NCI-H1105 (cell line): ENCODE measurements at regions not wholly inside any gene's neighbourhood (a gene's known extent, or its start where the extent isn't known, plus 50 kb on each side); places are given as distances from the start of the nearest gene placed in this dataset.

Experiments used
- DNase-seq: peaks from one replicate; lab custom pipeline; 2025; lab: John Stamatoyannopoulos, UW

GRCh38 chr14:86057018-86057667 lies 527.2 kb downstream of the FLRT2 start:
- DNase-seq: no peak

- no peak for DNase-seq
These were observed 525.6 kb downstream of the FLRT2 start for GRCh38 chr14:86055512-86056075.

DNA sequence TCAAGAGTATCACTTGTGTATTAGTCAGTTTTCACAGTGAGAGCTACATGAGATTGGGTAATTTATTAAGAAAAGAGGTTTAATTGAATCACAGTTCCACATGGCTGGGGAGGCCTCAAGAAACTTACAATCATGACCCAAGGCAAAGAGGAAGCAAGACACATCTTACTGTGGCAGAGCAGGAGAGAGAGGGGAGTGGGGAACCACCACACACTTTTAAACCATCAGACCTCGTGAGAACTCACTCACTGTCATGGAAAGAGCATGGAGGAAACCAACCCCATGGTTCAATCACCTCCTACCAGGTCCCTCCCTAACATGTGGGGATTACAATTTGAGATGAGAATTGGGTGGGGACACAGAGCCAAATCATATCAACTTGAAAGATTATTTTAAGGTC lies 522.9 kb downstream of the FLRT2 start:
- DNase-seq: no peak

DNA sequence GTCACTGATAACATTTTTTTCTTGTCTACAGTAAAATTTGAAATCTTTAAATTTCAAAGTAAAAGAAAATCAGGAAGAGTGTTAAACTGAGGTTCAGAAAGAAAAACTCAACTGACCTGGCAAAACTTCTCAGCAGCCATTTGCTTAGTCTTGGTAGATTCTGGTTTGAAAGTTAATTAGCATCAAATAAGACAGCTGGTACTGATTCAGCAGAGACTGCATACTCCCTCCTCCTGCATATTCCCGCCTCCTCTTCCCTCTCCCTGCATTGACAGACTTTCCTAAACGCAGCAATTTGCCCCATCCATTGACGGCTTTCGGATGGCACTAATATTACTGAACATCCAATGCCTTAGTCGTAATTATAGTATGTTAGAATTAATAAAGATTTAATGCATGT lies 520.8 kb downstream of the FLRT2 start:
- DNase-seq: no peak

- no peak for DNase-seq
These were observed 520.2 kb downstream of the FLRT2 start for GRCh38 chr14:86050072-86050683.

- no peak for DNase-seq
These were observed 509.2 kb downstream of the FLRT2 start for GRCh38 chr14:86039176-86039575.

- DNase-seq: no peak
These were observed 508.6 kb downstream of the FLRT2 start for GRCh38 chr14:86038387-86039042.

- DNase-seq: no peak
These were observed 505.9 kb downstream of the FLRT2 start for GRCh38 chr14:86035882-86036281.

- no peak for DNase-seq
These were observed 498.0 kb downstream of the FLRT2 start for GRCh38 chr14:86027990-86028389.

DNA sequence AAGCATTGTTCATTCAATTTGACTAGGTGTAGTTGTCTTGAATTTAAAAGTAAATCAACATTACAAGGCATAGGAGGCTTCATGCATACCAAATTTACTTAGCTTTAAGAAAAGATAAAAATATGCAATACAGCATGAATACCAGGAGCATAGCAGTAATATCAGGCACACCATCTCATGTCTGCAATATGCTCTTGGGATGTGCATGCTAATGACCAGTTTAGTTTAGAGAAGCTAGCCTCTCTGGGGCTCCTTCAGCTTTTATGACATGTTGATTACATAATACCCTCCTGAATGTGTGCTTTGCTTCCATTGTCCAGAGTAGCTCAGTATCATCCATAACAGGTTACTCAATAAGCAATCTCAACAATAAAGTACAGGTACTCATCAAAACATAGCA lies 497.2 kb downstream of the FLRT2 start:
- no peak for DNase-seq

DNA sequence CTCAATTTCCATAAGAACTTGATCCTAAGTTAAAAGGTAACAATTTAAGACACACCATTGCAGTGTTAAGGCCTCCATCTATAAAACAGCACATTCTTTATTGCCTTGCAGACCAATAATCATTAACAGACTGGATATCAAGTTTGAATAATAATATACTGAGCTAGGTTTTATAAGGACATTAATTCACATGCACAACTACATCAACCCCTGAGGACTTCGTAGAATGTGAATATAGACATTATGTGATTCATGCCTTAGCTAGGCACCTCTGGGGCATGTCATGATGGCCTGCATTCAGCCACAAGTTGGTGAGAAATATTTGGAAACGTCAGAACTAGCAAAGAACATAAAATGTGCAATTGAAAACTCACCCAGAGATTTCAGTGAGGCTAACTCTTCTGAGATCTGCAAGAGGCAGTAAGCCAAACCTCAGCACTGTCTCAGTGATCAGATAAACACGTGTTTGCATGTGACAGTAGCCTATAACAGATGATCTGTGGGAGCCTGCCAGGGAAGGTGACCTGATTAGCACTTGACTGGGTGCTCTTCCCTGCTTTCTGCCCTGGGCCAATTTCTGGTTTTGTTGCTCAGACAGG lies 492.2 kb downstream of the FLRT2 start:
- DNase-seq: no peak

DNA sequence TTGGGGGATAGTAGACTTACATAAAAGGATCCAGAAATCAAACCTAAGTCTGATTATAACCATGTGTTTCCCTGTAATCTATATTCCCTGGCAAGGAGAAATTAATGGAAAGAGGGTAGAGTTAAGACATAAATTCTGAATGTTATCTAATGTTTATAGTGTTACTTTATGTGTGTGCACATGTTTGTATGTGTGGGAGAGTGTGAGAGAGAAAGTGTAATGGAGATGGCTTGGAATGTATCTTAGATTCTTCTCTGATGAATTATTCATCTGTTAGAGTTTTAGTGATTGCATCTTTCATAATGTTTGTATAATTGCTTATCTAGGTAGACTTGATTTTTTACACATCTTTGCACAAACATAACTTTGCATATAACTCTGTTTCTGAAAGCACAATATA lies 490.9 kb downstream of the FLRT2 start:
- DNase-seq: no peak

GRCh38 chr14:86015941-86016340 lies 486.0 kb downstream of the FLRT2 start:
- no peak for DNase-seq

GRCh38 chr14:86015511-86015910 lies 485.6 kb downstream of the FLRT2 start:
- DNase-seq: no peak

DNA sequence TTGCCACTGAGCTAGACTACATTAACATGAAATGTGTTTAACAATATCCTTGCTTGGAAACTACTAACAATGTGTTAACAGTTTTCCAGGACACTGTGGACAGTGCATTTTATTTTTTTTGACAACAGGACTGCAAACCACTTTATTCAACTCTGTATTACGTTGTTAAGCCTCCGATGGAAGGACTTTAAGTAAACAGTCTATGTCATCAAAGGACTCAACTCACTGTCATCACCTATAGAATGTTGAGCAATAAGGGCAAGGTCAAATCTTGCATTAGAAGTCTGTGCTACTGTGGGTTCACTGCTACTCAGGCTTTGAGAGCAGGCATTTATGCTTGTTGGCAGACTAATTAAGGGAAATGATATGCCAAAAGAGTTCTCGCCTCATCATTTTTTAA lies 483.7 kb downstream of the FLRT2 start:
- no peak for DNase-seq

DNA sequence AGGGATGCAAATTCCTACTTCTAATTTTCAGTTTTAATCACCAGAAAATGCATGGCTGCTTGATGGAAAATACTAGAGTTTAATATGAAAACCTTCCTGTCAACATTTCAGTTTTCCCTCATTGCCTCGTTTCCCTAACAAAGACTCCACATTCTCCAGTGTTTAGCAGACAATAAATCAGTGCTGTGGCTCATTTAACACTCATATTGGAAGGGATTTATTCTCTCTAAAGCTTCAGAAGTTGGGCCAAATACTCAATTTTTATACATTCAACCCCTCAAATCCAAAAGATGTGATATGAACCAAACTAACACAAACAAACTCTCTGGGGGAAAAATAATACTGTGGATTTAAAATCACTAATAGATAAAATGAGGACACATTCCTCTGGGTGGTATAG lies 482.5 kb downstream of the FLRT2 start:
- DNase-seq: no peak

- DNase-seq: no peak
These were observed 474.1 kb downstream of the FLRT2 start for GRCh38 chr14:86003998-86004397.

DNA sequence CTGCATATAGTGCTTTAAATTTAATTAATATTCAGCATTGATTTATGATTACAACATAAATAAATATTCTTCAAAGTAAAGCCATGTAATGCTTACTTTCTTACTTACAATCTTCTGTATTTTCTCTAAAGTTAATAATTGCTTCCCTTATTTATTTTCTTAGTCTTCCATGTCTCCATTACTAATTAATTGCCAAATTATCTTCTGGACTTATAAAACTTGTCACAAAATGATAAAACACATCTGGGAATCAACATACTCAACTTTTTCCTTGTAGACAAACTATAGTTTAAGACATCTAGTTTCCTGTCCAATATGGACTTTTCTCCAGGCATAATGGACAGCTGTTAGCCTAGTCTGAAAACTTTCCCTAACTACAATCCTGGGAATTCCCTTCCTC lies 466.6 kb downstream of the FLRT2 start:
- no peak for DNase-seq

- DNase-seq: no peak
These were observed 461.2 kb downstream of the FLRT2 start for GRCh38 chr14:85991156-85991555.

GRCh38 chr14:85987907-85988306 lies 458.0 kb downstream of the FLRT2 start:
- DNase-seq: no peak

DNA sequence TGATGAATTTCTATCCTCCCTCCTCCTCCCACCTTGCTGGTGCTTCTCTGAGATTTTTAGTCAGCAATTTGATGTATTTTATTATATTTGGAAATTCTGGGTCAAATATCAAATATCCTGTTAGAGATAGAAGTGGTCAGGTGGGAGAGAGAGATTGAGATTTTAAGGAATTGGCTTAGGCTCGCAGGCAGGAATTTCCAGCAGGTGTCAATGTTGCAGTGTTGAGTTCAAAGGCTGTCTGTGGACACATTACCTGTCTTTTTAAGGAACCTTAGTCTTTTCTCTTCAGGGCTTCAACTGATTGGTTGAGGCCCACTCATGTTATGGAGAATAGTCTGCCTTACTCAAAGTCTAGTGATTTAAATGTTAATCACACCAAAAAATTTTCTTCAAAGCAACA lies 457.3 kb downstream of the FLRT2 start:
- DNase-seq: no peak

- DNase-seq: no peak
These were observed 448.8 kb downstream of the FLRT2 start for GRCh38 chr14:85978582-85979250.
